Neural progenitor cell (in vitro differentiated cells): ENCODE measurements at regions not wholly inside any gene's neighbourhood (a gene's known extent, or its start where the extent isn't known, plus 50 kb on each side); places are given as distances from the start of the nearest gene placed in this dataset.

Experiments
- DNase-seq: peaks from one replicate; pipeline ENCODE4 v3.0.0-alpha.2; 2016; ENCODE audit warnings: low spot score
- H2AFZ ChIP-seq: fragments of 200-600 bp; sonication (generic); replicated peaks from 2 replicates; pipeline ENCODE4 v1.6.1; 2016; ENCODE audit warnings: antibody characterized with exemption
- H3F3A ChIP-seq: fragments of 200-600 bp; sonication (generic); 2 replicates; pipeline ENCODE4 v1.6.1; 2016; ENCODE audit warnings: antibody characterized with exemption, low read depth
- H3K27ac ChIP-seq: fragments of 200-600 bp; sonication (generic); 2 replicates; pipeline ENCODE4 v1.5.1; 2016; ENCODE audit warnings: mild to moderate bottlenecking
- H3K27me3 ChIP-seq: fragments of 200-600 bp; sonication (generic); 2 replicates; pipeline ENCODE4 v1.6.1; 2016; ENCODE audit warnings: mild to moderate bottlenecking, moderate library complexity
- H3K36me3 ChIP-seq: fragments of 200-600 bp; sonication (generic); 2 replicates; pipeline ENCODE4 v1.5.1; 2016
- H3K4me1 ChIP-seq: fragments of 200-600 bp; sonication (generic); 2 replicates; pipeline ENCODE4 v1.6.1; 2016; ENCODE audit warnings: mixed run types
- H3K4me2 ChIP-seq: fragments of 200-600 bp; sonication (generic); 2 replicates; pipeline ENCODE4 v1.6.1; 2016
- H3K4me3 ChIP-seq: fragments of 200-600 bp; sonication (generic); 2 replicates; pipeline ENCODE4 v1.5.1; 2016
- H3K79me2 ChIP-seq: fragments of 200-600 bp; sonication (generic); 2 replicates; pipeline ENCODE4 v1.6.1; 2016; ENCODE audit warnings: low read depth
- H3K9ac ChIP-seq: fragments of 200-600 bp; sonication (generic); 2 replicates; pipeline ENCODE4 v1.6.1; 2016
- H3K9me3 ChIP-seq: fragments of 200-600 bp; sonication (generic); 2 replicates; pipeline ENCODE4 v1.5.1; 2016; ENCODE audit warnings: low read depth
- H4K20me1 ChIP-seq: fragments of 200-600 bp; sonication (generic); 2 replicates; pipeline ENCODE4 v1.6.1; 2016; ENCODE audit warnings: low read depth
- H3K27ac Mint-ChIP-seq: 3 replicates; pipeline ENCODE4 v1.8.0; 2021; ENCODE audit warnings: mixed read lengths
- H3K27me3 Mint-ChIP-seq: 2 replicates; pipeline ENCODE4 v1.8.0; 2022; ENCODE audit warnings: low read depth, mild to moderate bottlenecking, inconsistent platforms, moderate library complexity, mixed read lengths; ENCODE audit not compliant: insufficient read depth
- H3K36me3 Mint-ChIP-seq: 3 replicates; pipeline ENCODE4 v1.8.0; 2021; ENCODE audit warnings: mixed read lengths
- H3K4me1 Mint-ChIP-seq: 3 replicates; pipeline ENCODE4 v1.8.0; 2021; ENCODE audit warnings: mixed read lengths
- H3K4me3 Mint-ChIP-seq: 3 replicates; pipeline ENCODE4 v1.8.0; 2021; ENCODE audit warnings: mild to moderate bottlenecking, moderate library complexity, mixed read lengths
- H3K9me3 Mint-ChIP-seq: 3 replicates; pipeline ENCODE4 v1.8.0; 2020; ENCODE audit warnings: mixed read lengths
- EZH2 ChIP-seq: fragments of 200-600 bp; sonication (generic); IDR thresholded peaks from 2 replicates; pipeline ENCODE4 v1.6.1; 2017; ENCODE audit warnings: antibody characterized with exemption, mild to moderate bottlenecking, moderate library complexity
- EZH2phosphoT487 ChIP-seq: fragments of 200-600 bp; sonication (generic); IDR thresholded peaks from 2 replicates; pipeline ENCODE4 v1.6.1; 2017; ENCODE audit warnings: antibody characterized with exemption
- TF ChIP-seq, protein P1 (sequence below): fragments of 200-600 bp; sonication (generic); IDR thresholded peaks from 2 replicates; pipeline ENCODE4 v1.5.1; 2017; ENCODE audit warnings: antibody characterized with exemption, mild to moderate bottlenecking

DNA sequence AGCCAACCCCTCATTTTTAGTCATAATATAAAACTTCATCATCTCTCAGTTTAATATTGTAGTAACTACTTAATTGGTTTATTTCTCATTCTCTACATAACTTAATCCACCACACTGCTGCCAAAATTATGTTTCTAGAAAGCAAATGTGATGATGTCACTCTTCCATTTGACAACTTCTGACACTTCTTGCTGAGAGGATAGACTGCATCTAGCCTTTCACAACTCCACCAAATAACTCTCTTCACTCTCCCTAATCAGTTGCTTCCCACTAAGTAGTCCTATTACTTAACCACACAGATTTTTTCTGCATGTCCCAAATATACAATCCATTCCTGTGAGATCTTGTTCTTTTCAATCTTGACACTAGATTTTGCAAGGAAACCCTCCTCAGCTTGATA, 951.3 kb downstream of the EPHA7 start:
- Mint-ChIP-seq H3K9me3 (peaks cover 3% of the 10 kb centered on the region), H3K36me3 (no peaks in the 10 kb centered on the region), H3K4me3 (no peak overlapping the region), H3K27ac (no peak overlapping the region), H3K4me1 (peaks cover 3% of the 10 kb centered on the region), H3K27me3 (no peaks in the 10 kb centered on the region)
- Histone ChIP-seq H3K27me3 (no peaks in the 10 kb centered on the region), H3K4me3 (no peak overlapping the region), H3K79me2 (no peaks in the 10 kb centered on the region), H3K9me3 (no peaks in the 10 kb centered on the region), H3F3A (no peaks in the 10 kb centered on the region), H3K9ac (no peak overlapping the region), H3K4me1 (no peaks in the 10 kb centered on the region), H3K4me2 (no peak overlapping the region), H3K27ac (no peak overlapping the region), H4K20me1 (no peaks in the 10 kb centered on the region), H2AFZ (no peak overlapping the region), H3K36me3 (no peaks in the 10 kb centered on the region)
- TF ChIP-seq EZH2 = no peak
- no peak for DNase-seq

DNA sequence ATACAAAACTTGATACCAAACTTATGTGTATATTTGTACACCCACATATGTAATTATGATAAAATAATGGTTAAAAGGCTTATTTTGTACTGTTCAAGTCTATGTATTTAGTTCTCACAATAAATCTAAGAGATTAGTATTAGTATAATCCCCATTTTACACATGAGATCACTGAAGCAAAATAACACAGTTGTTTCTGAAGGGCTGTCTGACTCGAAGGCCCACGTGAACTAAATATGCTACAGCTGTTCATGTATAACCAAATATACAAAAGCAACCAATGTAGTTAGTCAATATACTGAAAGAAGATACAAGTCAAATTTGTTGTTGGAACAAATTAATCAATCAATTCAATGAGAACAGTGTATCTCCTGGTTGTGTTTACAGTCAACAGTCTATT, 959.2 kb downstream of the EPHA7 start:
- Histone ChIP-seq H3K36me3 (no peaks in the 10 kb centered on the region), H3F3A (no peaks in the 10 kb centered on the region), H3K4me2 (no peak overlapping the region), H3K27me3 (no peaks in the 10 kb centered on the region), H3K9ac (no peak overlapping the region), H3K4me1 (no peaks in the 10 kb centered on the region), H2AFZ (no peak overlapping the region), H3K9me3 (no peaks in the 10 kb centered on the region), H3K4me3 (no peak overlapping the region), H4K20me1 (no peaks in the 10 kb centered on the region), H3K27ac (no peak overlapping the region), H3K79me2 (no peaks in the 10 kb centered on the region)
- Mint-ChIP-seq H3K4me3 (no peak overlapping the region), H3K27me3 (no peaks in the 10 kb centered on the region), H3K36me3 (no peaks in the 10 kb centered on the region), H3K4me1 (no peaks in the 10 kb centered on the region), H3K27ac (no peak overlapping the region), H3K9me3 (no peaks in the 10 kb centered on the region)
- TF ChIP-seq EZH2 = no peak
- TF ChIP-seq, protein P1, sequence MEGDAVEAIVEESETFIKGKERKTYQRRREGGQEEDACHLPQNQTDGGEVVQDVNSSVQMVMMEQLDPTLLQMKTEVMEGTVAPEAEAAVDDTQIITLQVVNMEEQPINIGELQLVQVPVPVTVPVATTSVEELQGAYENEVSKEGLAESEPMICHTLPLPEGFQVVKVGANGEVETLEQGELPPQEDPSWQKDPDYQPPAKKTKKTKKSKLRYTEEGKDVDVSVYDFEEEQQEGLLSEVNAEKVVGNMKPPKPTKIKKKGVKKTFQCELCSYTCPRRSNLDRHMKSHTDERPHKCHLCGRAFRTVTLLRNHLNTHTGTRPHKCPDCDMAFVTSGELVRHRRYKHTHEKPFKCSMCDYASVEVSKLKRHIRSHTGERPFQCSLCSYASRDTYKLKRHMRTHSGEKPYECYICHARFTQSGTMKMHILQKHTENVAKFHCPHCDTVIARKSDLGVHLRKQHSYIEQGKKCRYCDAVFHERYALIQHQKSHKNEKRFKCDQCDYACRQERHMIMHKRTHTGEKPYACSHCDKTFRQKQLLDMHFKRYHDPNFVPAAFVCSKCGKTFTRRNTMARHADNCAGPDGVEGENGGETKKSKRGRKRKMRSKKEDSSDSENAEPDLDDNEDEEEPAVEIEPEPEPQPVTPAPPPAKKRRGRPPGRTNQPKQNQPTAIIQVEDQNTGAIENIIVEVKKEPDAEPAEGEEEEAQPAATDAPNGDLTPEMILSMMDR = no peak
- no peak for TF ChIP-seq EZH2phosphoT487
- no peak for DNase-seq

DNA sequence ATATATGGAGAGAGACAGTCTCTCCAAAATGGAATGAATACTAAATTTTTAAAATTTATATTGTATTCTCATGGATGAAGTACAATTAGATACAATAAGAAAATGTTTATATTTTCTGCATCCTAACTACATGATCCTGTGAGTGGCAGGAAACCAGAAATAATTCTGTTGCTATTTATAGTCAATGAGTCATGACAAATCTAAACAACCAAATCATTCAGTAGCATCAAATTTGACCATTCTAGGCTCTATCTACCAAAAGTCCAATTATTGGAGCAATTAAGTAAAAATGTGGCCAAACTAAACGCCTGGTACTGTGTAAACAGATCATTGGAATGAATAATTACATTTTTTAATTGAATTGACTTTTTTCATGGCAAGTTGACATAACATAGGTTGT, 959.8 kb downstream of the EPHA7 start:
- no peaks in the 10 kb centered on the region for H3K36me3 ChIP-seq
- no peak overlapping the region for H3K9ac ChIP-seq
- no peaks in the 10 kb centered on the region for H3K79me2 ChIP-seq
- no peak overlapping the region for H2AFZ ChIP-seq
- no peak overlapping the region for H3K4me3 Mint-ChIP-seq
- no peaks in the 10 kb centered on the region for H4K20me1 ChIP-seq
- no peak for TF ChIP-seq EZH2phosphoT487
- TF ChIP-seq, protein P1 = no peak
- no peak for TF ChIP-seq EZH2
- no peak overlapping the region for H3K27ac Mint-ChIP-seq
- DNase-seq = no peak
- no peaks in the 10 kb centered on the region for H3K36me3 Mint-ChIP-seq
- H3K27me3 ChIP-seq = no peaks in the 10 kb centered on the region
- no peaks in the 10 kb centered on the region for H3K4me1 Mint-ChIP-seq
- H3K27ac ChIP-seq = no peak overlapping the region
- no peak overlapping the region for H3K4me2 ChIP-seq
- no peaks in the 10 kb centered on the region for H3K27me3 Mint-ChIP-seq
- H3K9me3 Mint-ChIP-seq = no peaks in the 10 kb centered on the region
- no peak overlapping the region for H3K4me3 ChIP-seq
- no peaks in the 10 kb centered on the region for H3F3A ChIP-seq
- no peaks in the 10 kb centered on the region for H3K9me3 ChIP-seq
- H3K4me1 ChIP-seq = no peaks in the 10 kb centered on the region

DNA sequence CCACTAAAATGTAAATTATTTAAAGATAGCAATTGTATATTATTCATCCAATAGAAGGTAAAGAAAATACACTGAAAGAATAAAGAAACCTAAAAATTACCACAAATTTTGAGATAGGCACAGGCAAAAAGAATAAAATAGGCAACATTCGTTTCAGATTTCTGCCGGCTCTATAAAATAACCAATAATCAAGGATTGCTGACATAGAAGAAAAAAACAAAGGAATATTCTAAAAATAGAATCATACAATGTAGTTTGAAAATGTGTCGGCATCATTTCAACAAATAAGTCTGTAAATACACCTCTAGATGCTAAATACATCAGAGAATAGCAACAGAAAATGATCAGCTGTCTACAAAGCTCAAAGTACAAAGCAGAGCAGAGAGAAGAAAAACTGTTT, 973.3 kb downstream of the EPHA7 start:
- no peak overlapping the region for H2AFZ ChIP-seq
- H3K27me3 Mint-ChIP-seq = no peaks in the 10 kb centered on the region
- no peaks in the 10 kb centered on the region for H4K20me1 ChIP-seq
- no peaks in the 10 kb centered on the region for H3K36me3 Mint-ChIP-seq
- no peaks in the 10 kb centered on the region for H3F3A ChIP-seq
- no peak overlapping the region for H3K9ac ChIP-seq
- no peaks in the 10 kb centered on the region for H3K4me1 Mint-ChIP-seq
- H3K9me3 Mint-ChIP-seq = peaks cover 3% of the 10 kb centered on the region
- no peaks in the 10 kb centered on the region for H3K36me3 ChIP-seq
- no peak overlapping the region for H3K4me3 ChIP-seq
- no peaks in the 10 kb centered on the region for H3K9me3 ChIP-seq
- no peak overlapping the region for H3K27ac ChIP-seq
- H3K27me3 ChIP-seq = no peaks in the 10 kb centered on the region
- DNase-seq = no peak
- no peaks in the 10 kb centered on the region for H3K79me2 ChIP-seq
- H3K27ac Mint-ChIP-seq = no peak overlapping the region
- TF ChIP-seq EZH2 (no peak), EZH2phosphoT487 (no peak)
- TF ChIP-seq, protein P1 = no peak
- no peak overlapping the region for H3K4me3 Mint-ChIP-seq
- no peaks in the 10 kb centered on the region for H3K4me1 ChIP-seq
- no peak overlapping the region for H3K4me2 ChIP-seq
